Loucy (cell line): ENCODE measurements at regions not wholly inside any gene's neighbourhood (a gene's known extent, or its start where the extent isn't known, plus 50 kb on each side); places are given as distances from the start of the nearest gene placed in this dataset.

ENCODE experiments used
- CTCF ChIP-seq: fragments of 200-600 bp; sonication (generic); conservative IDR thresholded peaks from 2 replicates; pipeline ENCODE4 v1.5.1; 2014; ENCODE audit warnings: mild to moderate bottlenecking, antibody characterized with exemption, low read length
- EZH2phosphoT487 ChIP-seq: fragments of 200-600 bp; IDR thresholded peaks from 2 replicates; pipeline ENCODE4 v1.6.1; 2018; ENCODE audit warnings: antibody characterized with exemption, mild to moderate bottlenecking, moderate library complexity, borderline replicate concordance

- TF ChIP-seq CTCF (no peak), EZH2phosphoT487 (no peak)
These were observed 288.3 kb upstream of the TNRC6C start for GRCh38 chr17:77670173-77670572.
